ENCODE measurements at regions not wholly inside any gene's neighbourhood (a gene's known extent, or its start where the extent isn't known, plus 50 kb on each side); places are given as distances from the start of the nearest gene placed in this dataset.

DNA sequence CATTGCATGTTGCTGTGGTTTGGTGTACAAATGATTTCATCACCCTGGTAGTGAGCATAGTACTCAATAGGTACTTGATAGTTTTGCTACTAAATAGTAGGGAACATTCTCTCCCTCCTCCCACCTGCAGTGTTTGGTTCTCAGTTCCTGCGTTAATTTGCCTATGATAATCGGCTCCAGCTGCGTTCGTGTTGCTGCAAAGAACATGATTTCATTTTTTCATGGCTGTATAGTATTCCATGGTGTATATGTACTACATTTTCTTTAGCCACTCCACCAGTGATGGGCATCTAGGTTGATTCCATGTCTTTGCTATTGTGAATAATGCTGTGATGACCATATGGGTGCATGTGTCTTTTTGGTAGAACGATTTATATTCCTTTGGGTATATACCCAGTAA lies 903.4 kb downstream of the TTLL7 start:
- Histone ChIP-seq H3K4me2 (ENCODE audit: insufficient read depth, low read length) (no peak overlapping the region), H3K27ac (ENCODE audit: low read depth, low read length) (no peak overlapping the region), H2AFZ (ENCODE audit: low read length) (no peak overlapping the region), H3K36me3 (ENCODE audit: insufficient read depth, low read length) (no peaks in the 10 kb centered on the region), H3K9me3 (ENCODE audit: low read depth, low read length) (no peaks in the 10 kb centered on the region), H3K27me3 (ENCODE audit: insufficient read depth, low read length) (no peaks in the 10 kb centered on the region), H3K4me3 (ENCODE audit: insufficient read depth, low read length) (no peak overlapping the region), H3K4me1 (ENCODE audit: insufficient read depth, low read length) (no peaks in the 10 kb centered on the region), H4K20me1 (ENCODE audit: insufficient read depth, low read length) (no peaks in the 10 kb centered on the region), H3K79me2 (ENCODE audit: insufficient read depth, low read length) (no peaks in the 10 kb centered on the region)
- DNase-seq (ENCODE audit: insufficient read length, low spot score, missing footprints): no peak
- TF ChIP-seq, protein P1, sequence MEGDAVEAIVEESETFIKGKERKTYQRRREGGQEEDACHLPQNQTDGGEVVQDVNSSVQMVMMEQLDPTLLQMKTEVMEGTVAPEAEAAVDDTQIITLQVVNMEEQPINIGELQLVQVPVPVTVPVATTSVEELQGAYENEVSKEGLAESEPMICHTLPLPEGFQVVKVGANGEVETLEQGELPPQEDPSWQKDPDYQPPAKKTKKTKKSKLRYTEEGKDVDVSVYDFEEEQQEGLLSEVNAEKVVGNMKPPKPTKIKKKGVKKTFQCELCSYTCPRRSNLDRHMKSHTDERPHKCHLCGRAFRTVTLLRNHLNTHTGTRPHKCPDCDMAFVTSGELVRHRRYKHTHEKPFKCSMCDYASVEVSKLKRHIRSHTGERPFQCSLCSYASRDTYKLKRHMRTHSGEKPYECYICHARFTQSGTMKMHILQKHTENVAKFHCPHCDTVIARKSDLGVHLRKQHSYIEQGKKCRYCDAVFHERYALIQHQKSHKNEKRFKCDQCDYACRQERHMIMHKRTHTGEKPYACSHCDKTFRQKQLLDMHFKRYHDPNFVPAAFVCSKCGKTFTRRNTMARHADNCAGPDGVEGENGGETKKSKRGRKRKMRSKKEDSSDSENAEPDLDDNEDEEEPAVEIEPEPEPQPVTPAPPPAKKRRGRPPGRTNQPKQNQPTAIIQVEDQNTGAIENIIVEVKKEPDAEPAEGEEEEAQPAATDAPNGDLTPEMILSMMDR (IDR thresholded peaks at IDR 0.05; ENCODE audit: extremely low read depth, low read depth, low read length): no peak

DNA sequence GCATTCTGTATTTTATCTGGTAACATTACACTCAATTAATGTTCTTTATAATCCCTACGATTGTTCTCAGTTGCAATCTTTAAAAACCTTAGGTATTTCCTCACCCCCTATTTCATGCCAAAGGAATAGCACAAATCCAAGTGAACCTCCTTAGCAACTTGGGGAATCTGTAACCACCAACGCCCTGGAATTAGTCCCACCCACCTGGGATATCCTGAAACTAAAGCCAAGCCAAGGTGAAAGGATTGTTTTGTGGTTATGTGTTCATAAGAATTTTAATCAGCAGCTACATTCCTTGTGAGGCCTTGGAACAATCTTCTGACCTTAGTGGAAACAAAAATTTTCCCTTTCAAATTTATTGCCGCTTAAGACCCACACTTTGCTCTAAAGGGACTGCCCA lies 908.7 kb downstream of the TTLL7 start:
- Histone ChIP-seq H2AFZ (ENCODE audit: low read length) (no peak overlapping the region), H3K27ac (ENCODE audit: low read depth, low read length) (no peak overlapping the region), H3K27me3 (ENCODE audit: insufficient read depth, low read length) (no peaks in the 10 kb centered on the region), H3K79me2 (ENCODE audit: insufficient read depth, low read length) (no peaks in the 10 kb centered on the region), H3K4me3 (ENCODE audit: insufficient read depth, low read length) (no peak overlapping the region), H3K36me3 (ENCODE audit: insufficient read depth, low read length) (no peaks in the 10 kb centered on the region), H3K4me2 (ENCODE audit: insufficient read depth, low read length) (no peak overlapping the region), H4K20me1 (ENCODE audit: insufficient read depth, low read length) (no peaks in the 10 kb centered on the region), H3K4me1 (ENCODE audit: insufficient read depth, low read length) (no peaks in the 10 kb centered on the region), H3K9me3 (ENCODE audit: low read depth, low read length) (no peaks in the 10 kb centered on the region)
- TF ChIP-seq, protein P1 (IDR thresholded peaks at IDR 0.05; ENCODE audit: extremely low read depth, low read depth, low read length): no peak
- no peak for DNase-seq (ENCODE audit: insufficient read length, low spot score, missing footprints)

DNA sequence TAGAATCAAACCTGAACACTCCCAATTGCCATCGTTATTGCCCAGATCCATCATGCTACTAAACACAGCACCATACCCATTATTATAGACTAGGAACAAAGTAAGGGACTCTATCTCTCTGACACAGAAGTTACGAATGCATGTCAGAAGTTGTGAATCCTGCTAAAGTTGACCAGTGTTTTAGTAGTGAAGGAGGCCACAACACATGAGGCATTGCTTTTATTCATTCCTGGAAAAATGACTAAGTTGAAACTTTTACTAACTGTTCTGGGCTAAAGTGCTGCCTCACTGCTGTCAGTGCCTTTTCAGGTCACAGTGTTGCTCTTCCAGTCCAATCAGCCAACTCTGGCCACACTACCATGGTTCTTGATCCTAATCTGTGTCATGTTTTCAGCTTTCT lies 911.1 kb downstream of the TTLL7 start:
- no peak overlapping the region for H3K4me2 ChIP-seq (ENCODE audit: insufficient read depth, low read length)
- H4K20me1 ChIP-seq (ENCODE audit: insufficient read depth, low read length): no peaks in the 10 kb centered on the region
- no peaks in the 10 kb centered on the region for H3K27me3 ChIP-seq (ENCODE audit: insufficient read depth, low read length)
- no peak overlapping the region for H3K27ac ChIP-seq (ENCODE audit: low read depth, low read length)
- no peak for DNase-seq (ENCODE audit: insufficient read length, low spot score, missing footprints)
- no peaks in the 10 kb centered on the region for H3K4me1 ChIP-seq (ENCODE audit: insufficient read depth, low read length)
- no peaks in the 10 kb centered on the region for H3K79me2 ChIP-seq (ENCODE audit: insufficient read depth, low read length)
- no peaks in the 10 kb centered on the region for H3K36me3 ChIP-seq (ENCODE audit: insufficient read depth, low read length)
- H3K9me3 ChIP-seq (ENCODE audit: low read depth, low read length): no peaks in the 10 kb centered on the region
- TF ChIP-seq, protein P1 (IDR thresholded peaks at IDR 0.05; ENCODE audit: extremely low read depth, low read depth, low read length): no peak
- no peak overlapping the region for H3K4me3 ChIP-seq (ENCODE audit: insufficient read depth, low read length)
- no peak overlapping the region for H2AFZ ChIP-seq (ENCODE audit: low read length)

DNA sequence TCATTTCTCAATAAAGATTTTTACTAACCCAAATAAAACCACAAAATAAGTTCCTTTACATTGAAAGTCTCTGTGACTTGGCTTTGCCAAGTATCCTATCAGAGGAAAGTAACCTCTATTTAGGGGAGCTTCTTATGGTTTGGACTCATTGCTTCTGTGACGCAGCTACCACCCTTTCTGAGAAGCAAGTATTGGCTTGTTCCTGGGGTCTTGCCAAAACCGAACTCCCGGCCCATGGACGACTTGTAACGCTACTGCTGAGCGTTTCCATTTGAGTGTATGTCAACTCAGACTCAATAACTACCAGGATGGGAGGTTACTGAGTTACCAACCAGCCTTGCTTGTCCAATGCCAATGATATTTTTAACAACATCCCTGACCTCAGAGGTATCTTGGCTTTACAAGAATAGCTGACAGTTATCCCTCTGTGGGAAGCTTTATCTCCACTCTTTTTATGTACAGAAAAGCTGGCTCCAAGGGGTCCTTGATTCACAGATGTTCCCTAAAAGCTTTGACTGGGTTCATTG lies 911.9 kb downstream of the TTLL7 start:
- no peaks in the 10 kb centered on the region for H3K27me3 ChIP-seq (ENCODE audit: insufficient read depth, low read length)
- H3K4me3 ChIP-seq (ENCODE audit: insufficient read depth, low read length): no peak overlapping the region
- H3K36me3 ChIP-seq (ENCODE audit: insufficient read depth, low read length): no peaks in the 10 kb centered on the region
- no peaks in the 10 kb centered on the region for H3K9me3 ChIP-seq (ENCODE audit: low read depth, low read length)
- no peak overlapping the region for H3K4me2 ChIP-seq (ENCODE audit: insufficient read depth, low read length)
- H2AFZ ChIP-seq (ENCODE audit: low read length): no peak overlapping the region
- TF ChIP-seq, protein P1 (IDR thresholded peaks at IDR 0.05; ENCODE audit: extremely low read depth, low read depth, low read length): no peak
- no peaks in the 10 kb centered on the region for H4K20me1 ChIP-seq (ENCODE audit: insufficient read depth, low read length)
- H3K4me1 ChIP-seq (ENCODE audit: insufficient read depth, low read length): no peaks in the 10 kb centered on the region
- H3K79me2 ChIP-seq (ENCODE audit: insufficient read depth, low read length): no peaks in the 10 kb centered on the region
- H3K27ac ChIP-seq (ENCODE audit: low read depth, low read length): no peak overlapping the region
- DNase-seq (ENCODE audit: insufficient read length, low spot score, missing footprints): no peak
